HEK293T (cell line): ENCODE measurements at regions not wholly inside any gene's neighbourhood (a gene's known extent, or its start where the extent isn't known, plus 50 kb on each side); places are given as distances from the start of the nearest gene placed in this dataset.

Experiments used
- CTCF ChIA-PET: fragments of 350-600 bp; formaldehyde crosslinking; extraction: SDS; loops from one replicate; lab custom pipeline; 2021; ENCODE audit warnings: antibody characterized with exemption, inconsistent platforms; lab: Yijun Ruan, JAX
- POLR2A ChIA-PET: fragments of 350-600 bp; formaldehyde crosslinking; extraction: SDS; loops from one replicate; lab custom pipeline; 2020; ENCODE audit warnings: antibody characterized with exemption, inconsistent platforms; lab: Yijun Ruan, JAX
- DNase-seq: peaks from one replicate; pipeline ENCODE4 v3.0.0; 2012; ENCODE audit warnings: mixed read lengths; ENCODE audit errors: extremely low spot score
- ARNT ChIP-seq: fragments of 450-650 bp; IDR thresholded peaks from 2 replicates; pipeline ENCODE4 v1.6.1; 2017; ENCODE audit warnings: mild to moderate bottlenecking
- BHLHE40 ChIP-seq: fragments of 450-650 bp; IDR thresholded peaks from 2 replicates; pipeline ENCODE4 v1.6.1; 2016; ENCODE audit warnings: mild to moderate bottlenecking, moderate library complexity, borderline replicate concordance
- CTBP1 ChIP-seq: fragments of 450-650 bp; IDR thresholded peaks from 2 replicates; pipeline ENCODE4 v1.6.1; 2016; ENCODE audit warnings: borderline replicate concordance
- ELF4 ChIP-seq: fragments of 450-650 bp; IDR thresholded peaks from 2 replicates; pipeline ENCODE4 v1.6.1; 2017; ENCODE audit warnings: antibody characterized with exemption
- FOXA1 ChIP-seq: fragments of 450-650 bp; IDR thresholded peaks from 2 replicates; pipeline ENCODE4 v1.6.1; 2016; ENCODE audit warnings: mild to moderate bottlenecking
- FOXK2 ChIP-seq: fragments of 450-650 bp; IDR thresholded peaks from 2 replicates; pipeline ENCODE4 v1.6.1; 2016; ENCODE audit warnings: mild to moderate bottlenecking
- FOXM1 ChIP-seq: fragments of 450-650 bp; IDR thresholded peaks from 2 replicates; pipeline ENCODE4 v1.6.1; 2017; ENCODE audit warnings: mild to moderate bottlenecking, borderline replicate concordance
- HDGF ChIP-seq: fragments of 450-650 bp; IDR thresholded peaks from 2 replicates; pipeline ENCODE4 v1.6.1; 2017; ENCODE audit warnings: antibody characterized with exemption, borderline replicate concordance
- L3MBTL2 ChIP-seq: fragments of 450-650 bp; conservative IDR thresholded peaks from 2 replicates; pipeline ENCODE4 v1.6.1; 2016; ENCODE audit warnings: mild to moderate bottlenecking
- LEF1 ChIP-seq: fragments of 450-650 bp; IDR thresholded peaks from 2 replicates; pipeline ENCODE4 v1.6.1; 2017; ENCODE audit warnings: mild to moderate bottlenecking, borderline replicate concordance
- NFRKB ChIP-seq: fragments of 450-650 bp; IDR thresholded peaks from 2 replicates; pipeline ENCODE4 v1.6.1; 2016; ENCODE audit warnings: mild to moderate bottlenecking, moderate library complexity
- SP1 ChIP-seq: fragments of 450-650 bp; IDR thresholded peaks from 2 replicates; pipeline ENCODE4 v1.6.1; 2017
- SUZ12 ChIP-seq: fragments of 450-650 bp; IDR thresholded peaks from 2 replicates; pipeline ENCODE4 v1.6.1; 2016; ENCODE audit warnings: mild to moderate bottlenecking
- TARDBP ChIP-seq: fragments of 450-650 bp; IDR thresholded peaks from 2 replicates; pipeline ENCODE4 v1.6.1; 2016
- ZNF384 ChIP-seq: fragments of 450-650 bp; IDR thresholded peaks from 2 replicates; pipeline ENCODE4 v1.6.1; 2016
- TF ChIP-seq, protein P1 (sequence below): fragments of 450-650 bp; IDR thresholded peaks from 2 replicates; pipeline ENCODE4 v1.6.1; 2016

DNA sequence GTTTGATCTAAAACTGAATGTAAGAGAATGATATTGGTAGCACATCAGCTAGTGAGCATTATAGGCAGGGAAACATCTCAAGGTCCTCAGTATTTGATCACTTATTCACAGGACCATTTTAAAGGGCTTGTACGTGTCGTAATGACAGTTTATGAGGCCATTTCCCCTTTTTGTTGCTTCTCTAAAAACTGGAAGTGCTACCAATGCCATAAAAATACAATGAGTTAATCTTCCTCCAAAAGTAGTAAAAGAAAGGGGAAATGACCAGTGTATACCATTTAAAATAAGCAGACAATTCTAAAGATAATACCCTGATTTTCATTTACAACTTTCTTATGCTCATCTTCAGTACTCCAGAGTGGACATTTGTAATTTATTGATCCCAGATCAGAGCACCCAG lies 285.8 kb upstream of the PCSK5 start:
- POLR2A ChIA-PET: no interaction called here
- TF ChIP-seq, protein P1, sequence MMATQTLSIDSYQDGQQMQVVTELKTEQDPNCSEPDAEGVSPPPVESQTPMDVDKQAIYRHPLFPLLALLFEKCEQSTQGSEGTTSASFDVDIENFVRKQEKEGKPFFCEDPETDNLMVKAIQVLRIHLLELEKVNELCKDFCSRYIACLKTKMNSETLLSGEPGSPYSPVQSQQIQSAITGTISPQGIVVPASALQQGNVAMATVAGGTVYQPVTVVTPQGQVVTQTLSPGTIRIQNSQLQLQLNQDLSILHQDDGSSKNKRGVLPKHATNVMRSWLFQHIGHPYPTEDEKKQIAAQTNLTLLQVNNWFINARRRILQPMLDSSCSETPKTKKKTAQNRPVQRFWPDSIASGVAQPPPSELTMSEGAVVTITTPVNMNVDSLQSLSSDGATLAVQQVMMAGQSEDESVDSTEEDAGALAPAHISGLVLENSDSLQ: no peak
- no peak for TF ChIP-seq TARDBP
- TF ChIP-seq FOXM1: no peak
- DNase-seq: no peak
- CTCF ChIA-PET: no interaction called here

DNA sequence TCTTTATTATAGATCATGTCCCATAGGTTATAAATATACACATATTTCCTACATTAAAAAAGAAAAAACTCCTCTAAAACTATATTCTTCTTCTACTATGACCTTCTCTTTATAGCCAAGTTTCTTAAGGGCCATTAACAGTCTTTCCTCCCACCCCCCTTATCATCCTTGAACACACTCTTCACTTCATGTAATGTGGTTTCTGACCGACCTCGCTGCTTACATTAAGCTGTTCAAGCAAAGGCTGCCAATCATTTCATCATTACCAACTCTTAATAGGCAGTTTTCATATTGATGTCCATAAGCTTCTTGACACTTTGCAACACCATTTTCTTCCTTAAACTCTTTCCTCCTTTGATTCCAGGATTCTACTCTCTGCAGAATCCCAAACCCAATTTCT lies 283.0 kb upstream of the PCSK5 start:
- ChIA-PET POLR2A (no interaction called here), CTCF (no interaction called here)
- TF ChIP-seq TARDBP (no peak), SUZ12 (no peak), ZNF384 (no peak)
- DNase-seq: no peak

DNA sequence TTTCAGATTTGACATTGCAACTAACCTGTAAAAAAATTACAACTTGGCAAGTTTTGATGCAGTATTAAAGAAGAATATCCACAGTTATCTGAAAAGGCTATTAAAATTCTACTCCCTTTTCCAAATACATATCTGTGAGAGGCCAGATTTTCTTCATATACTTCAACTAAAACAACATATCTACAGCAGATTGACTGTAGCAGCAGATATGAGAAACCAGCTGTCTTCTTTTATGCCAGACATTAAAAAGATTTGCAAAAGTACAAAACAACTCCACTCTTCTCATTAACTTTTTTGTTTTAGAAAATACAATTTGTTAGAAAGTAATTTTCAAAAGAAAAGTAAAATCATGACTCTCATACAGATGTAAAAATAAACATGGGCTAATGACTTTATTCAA lies 281.1 kb upstream of the PCSK5 start:
- no peak for TF ChIP-seq ZNF384
- TF ChIP-seq FOXK2: no peak
- TF ChIP-seq BHLHE40: no peak
- POLR2A ChIA-PET: no interaction called here
- CTCF ChIA-PET: no interaction called here
- no peak for DNase-seq

DNA sequence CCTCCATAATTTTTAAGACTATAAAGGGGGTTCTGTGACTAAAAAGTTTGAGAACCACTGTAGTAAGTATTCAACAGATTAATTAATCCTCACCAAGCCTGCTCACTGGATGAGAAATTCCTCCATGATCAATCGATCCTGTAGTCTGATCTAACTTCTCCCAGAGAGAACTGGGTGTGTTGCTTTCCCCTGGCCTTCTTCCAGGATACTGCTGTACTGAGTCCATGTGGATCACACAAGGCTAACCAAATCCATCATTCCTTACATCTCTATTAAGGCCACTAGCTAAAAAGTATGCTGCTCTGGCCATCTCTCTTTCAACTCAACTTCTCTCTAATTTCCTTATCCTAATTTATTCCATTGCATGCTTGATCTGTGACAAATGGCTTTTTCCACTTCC lies 280.2 kb upstream of the PCSK5 start:
- ChIA-PET CTCF (no interaction called here), POLR2A (no interaction called here)
- TF ChIP-seq SUZ12 (no peak), SP1 (no peak), HDGF (no peak), L3MBTL2 (no peak), ARNT (no peak), TARDBP (no peak), ELF4 (no peak)
- no peak for DNase-seq

DNA sequence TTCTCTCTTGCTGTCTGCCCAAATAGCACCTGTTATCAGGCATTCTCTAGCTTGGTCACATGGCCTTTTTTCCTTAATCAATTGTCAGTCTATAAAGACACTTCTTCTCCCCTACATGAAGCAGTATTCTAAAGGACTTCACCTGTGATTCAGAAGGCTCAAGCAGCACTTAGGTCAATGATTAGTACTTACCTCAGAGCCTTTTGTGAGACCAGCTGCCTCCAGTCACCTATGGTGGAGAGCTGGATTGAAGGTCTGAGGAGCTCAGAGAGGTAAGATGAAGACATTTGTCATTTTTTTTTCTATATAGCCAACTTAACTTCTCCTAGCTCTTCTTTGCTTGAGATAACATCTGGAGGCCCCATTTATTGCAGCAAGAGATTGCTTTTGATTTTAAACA lies 278.3 kb upstream of the PCSK5 start:
- TF ChIP-seq SP1 (no peak), ZNF384 (no peak), CTBP1 (no peak), SUZ12 (no peak), FOXM1 (no peak), L3MBTL2 (no peak), FOXK2 (no peak), NFRKB (no peak), TARDBP (no peak), FOXA1 (no peak), ELF4 (no peak), HDGF (no peak), LEF1 (no peak)
- TF ChIP-seq, protein P1: no peak
- CTCF ChIA-PET: no interaction called here
- no peak for DNase-seq
- POLR2A ChIA-PET: no interaction called here

DNA sequence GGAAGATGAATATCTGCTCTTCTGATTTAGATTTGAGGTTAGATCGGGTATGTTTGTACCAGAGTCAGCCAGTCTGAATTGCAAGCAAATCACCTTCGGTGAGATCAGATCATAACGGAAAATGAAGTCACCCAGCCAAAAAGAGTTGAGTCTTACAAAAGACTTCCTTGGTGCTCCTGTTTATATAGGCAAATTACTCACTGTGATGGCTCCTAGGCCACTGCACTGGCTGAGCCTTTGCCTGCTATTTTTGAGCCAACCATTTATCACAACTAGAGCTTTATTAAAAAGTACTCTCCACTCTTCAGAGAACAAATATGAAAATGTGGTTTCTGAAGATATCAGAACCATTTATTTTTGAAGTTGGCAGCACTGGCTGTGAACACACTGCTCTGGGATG lies 277.7 kb upstream of the PCSK5 start:
- no peak for DNase-seq
- TF ChIP-seq SP1: no peak
- TF ChIP-seq ZNF384: no peak
- ChIA-PET CTCF (no interaction called here), POLR2A (no interaction called here)

DNA sequence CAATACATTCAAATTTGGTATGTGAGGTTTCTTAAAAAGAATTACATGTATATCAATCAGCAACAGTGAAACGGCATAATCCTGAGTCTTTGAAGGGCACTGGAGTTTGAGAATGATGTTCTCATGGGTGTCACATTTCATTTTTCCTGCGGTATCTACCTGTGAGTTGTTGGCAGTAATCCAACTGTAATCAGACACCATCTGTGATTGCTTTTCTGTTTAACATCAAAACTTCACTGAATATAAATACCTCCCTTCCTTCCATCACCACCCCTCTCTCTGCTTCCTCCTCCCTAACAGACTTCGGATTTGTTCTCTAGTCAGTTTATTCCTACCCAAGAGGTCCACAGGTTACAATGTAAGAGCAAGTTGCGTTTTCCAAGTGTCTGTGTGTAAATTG lies 275.2 kb upstream of the PCSK5 start:
- TF ChIP-seq, protein P1: no peak
- TF ChIP-seq NFRKB (no peak), SUZ12 (no peak), L3MBTL2 (no peak), BHLHE40 (no peak), ZNF384 (no peak), FOXK2 (no peak), ARNT (no peak), HDGF (no peak), SP1 (no peak), LEF1 (no peak), ELF4 (no peak), TARDBP (no peak), FOXA1 (no peak), CTBP1 (no peak), FOXM1 (no peak)
- DNase-seq: no peak
- ChIA-PET CTCF (no interaction called here), POLR2A (no interaction called here)

DNA sequence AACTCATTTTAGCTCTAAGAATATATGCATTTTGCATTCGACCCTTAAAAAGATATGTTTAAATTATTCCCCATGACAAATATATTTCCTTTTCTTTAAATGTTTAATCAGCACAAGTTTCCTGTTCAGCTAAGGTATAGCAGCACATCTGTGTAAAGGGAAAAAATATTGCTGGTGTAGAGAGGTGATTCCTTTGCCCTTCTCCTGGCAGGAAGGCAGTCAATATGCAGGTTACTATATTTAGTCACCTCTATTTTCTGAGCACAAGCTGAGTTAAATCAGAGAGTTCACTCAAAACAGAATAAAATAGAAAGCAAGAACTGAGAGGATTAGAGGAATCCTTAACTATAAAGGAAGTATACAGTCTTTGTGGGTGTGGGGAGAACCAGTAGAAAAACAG lies 274.4 kb upstream of the PCSK5 start:
- ChIA-PET POLR2A (no interaction called here), CTCF (no interaction called here)
- TF ChIP-seq FOXA1 (no peak), SP1 (no peak), NFRKB (no peak), FOXK2 (no peak), ZNF384 (no peak), L3MBTL2 (no peak), SUZ12 (no peak), HDGF (no peak), LEF1 (no peak), CTBP1 (no peak), TARDBP (no peak), ELF4 (no peak), ARNT (no peak), BHLHE40 (no peak), FOXM1 (no peak)
- TF ChIP-seq, protein P1: no peak
- no peak for DNase-seq
